Stomach (tissue), 4 donors: ENCODE measurements at regions not wholly inside any gene's neighbourhood (a gene's known extent, or its start where the extent isn't known, plus 50 kb on each side); places are given as distances from the start of the nearest gene placed in this dataset.

Experiments
- CTCF ChIP-seq, 7 experiments: fragments of 450-650 bp in 4 of 7; fragments of 200-600 bp in 3 of 7; sonication (generic) in 3 of 7; IDR thresholded peaks; one replicate each; pipeline ENCODE4 v1.5.1; 2016 to 2019; ENCODE audit warnings: antibody characterized with exemption in 7 of 7, control low read depth in 2 of 7, mild to moderate bottlenecking in 1 of 7
- EP300 ChIP-seq: sonication (generic); formaldehyde crosslinking; IDR thresholded peaks from one replicate; pipeline ENCODE4 v1.6.1; 2017; ENCODE audit warnings: antibody characterized with exemption
- POLR2A ChIP-seq, 4 donors: fragments of 450-650 bp; IDR thresholded peaks; one replicate each; pipeline ENCODE4 v1.6.1; 2016; ENCODE audit warnings: antibody characterized with exemption in 4 of 4, control low read depth in 2 of 4, mild to moderate bottlenecking in 1 of 4, moderate library complexity in 1 of 4
- POLR2AphosphoS5 ChIP-seq, 3 donors: sonication (generic); formaldehyde crosslinking; IDR thresholded peaks; one replicate each; pipeline ENCODE4 v1.6.1; 2016; ENCODE audit warnings: antibody characterized with exemption in 3 of 3

GRCh38 chr12:11563785-11564739 is 85.4 kb upstream of the ETV6 start:
- TF ChIP-seq CTCF (IDR thresholded peaks at IDR 0.05), result no peak
- no peak for TF ChIP-seq POLR2AphosphoS5 (IDR thresholded peaks at IDR 0.05)
- no peak for TF ChIP-seq POLR2A (IDR thresholded peaks at IDR 0.05)
- no peak for TF ChIP-seq EP300
